GM18858 (cell line): ENCODE measurements at regions not wholly inside any gene's neighbourhood (a gene's known extent, or its start where the extent isn't known, plus 50 kb on each side); places are given as distances from the start of the nearest gene placed in this dataset.

Experiments used
- ATAC-seq: cut with Tn5 transposase; IDR thresholded peaks from one replicate; pipeline ENCODE4 v1.9.1; 2021; ENCODE audit not compliant: unreplicated experiment

- no peak for ATAC-seq
Observed at GRCh38 chr15:94535298-94536048, 304.1 kb downstream of the MCTP2 start.

GRCh38 chr15:94536549-94536948 is 305.2 kb downstream of the MCTP2 start:
- no peak for ATAC-seq

GRCh38 chr15:94538280-94538679 is 306.9 kb downstream of the MCTP2 start:
- no peak for ATAC-seq

GRCh38 chr15:94542391-94542790 is 311.0 kb downstream of the MCTP2 start:
- ATAC-seq = no peak

GRCh38 chr15:94546808-94547207 is 315.4 kb downstream of the MCTP2 start:
- no peak for ATAC-seq

GRCh38 chr15:94547711-94548110 is 316.4 kb downstream of the MCTP2 start:
- ATAC-seq = no peak

- no peak for ATAC-seq
Observed at GRCh38 chr15:94555841-94556519, 324.6 kb downstream of the MCTP2 start.

- ATAC-seq = no peak
Observed at GRCh38 chr15:94561036-94561689, 329.8 kb downstream of the MCTP2 start.

GRCh38 chr15:94563456-94563855 is 332.1 kb downstream of the MCTP2 start:
- ATAC-seq = no peak

GRCh38 chr15:94576889-94577533 is 345.6 kb downstream of the MCTP2 start:
- peak; percentile 70 for ATAC-seq

- ATAC-seq = no peak
Observed at GRCh38 chr15:94579286-94579685, 347.9 kb downstream of the MCTP2 start.

- ATAC-seq = no peak
Observed at GRCh38 chr15:94580211-94580885, 349.0 kb downstream of the MCTP2 start.

GRCh38 chr15:94582368-94582767 is 351.0 kb downstream of the MCTP2 start:
- ATAC-seq = peak; percentile 34

- peak; percentile 66 for ATAC-seq
Observed at GRCh38 chr15:94584833-94585244, 353.5 kb downstream of the MCTP2 start.

- ATAC-seq = peak; percentile 77
Observed at GRCh38 chr15:94586099-94586498, 354.7 kb downstream of the MCTP2 start.

GRCh38 chr15:94587113-94587512 is 355.8 kb downstream of the MCTP2 start:
- ATAC-seq = no peak

GRCh38 chr15:94588993-94589392 is 357.6 kb downstream of the MCTP2 start:
- no peak for ATAC-seq

- ATAC-seq = no peak
Observed at GRCh38 chr15:94592495-94592894, 361.1 kb downstream of the MCTP2 start.

GRCh38 chr15:94596707-94597106 is 365.3 kb downstream of the MCTP2 start:
- no peak for ATAC-seq

- ATAC-seq = no peak
Observed at GRCh38 chr15:94600505-94600904, 369.1 kb downstream of the MCTP2 start.
